HepG2 (cell line): ENCODE measurements at regions not wholly inside any gene's neighbourhood (a gene's known extent, or its start where the extent isn't known, plus 50 kb on each side); places are given as distances from the start of the nearest gene placed in this dataset.

Experiments used
- ATAC-seq: fragments of 200-7000 bp; cut with Tn5 transposase; 3 replicates; pipeline ENCODE4 v1.9.1; 2020; ENCODE audit warnings: mild to moderate bottlenecking, moderate library complexity
- BruUV-seq: library from RNA; stranded (reverse); fragments of 400-500 nt; replicated peaks from 2 replicates; lab custom pipeline; 2021; lab: Mats Ljungman, UMichigan
- CTCF ChIA-PET: fragments of 300-600 bp; formaldehyde crosslinking; extraction: SDS; loops from one replicate; lab custom pipeline; 2021; ENCODE audit warnings: low total read pairs, inconsistent platforms, low intra/inter-chr PET ratio; lab: Yijun Ruan, JAX
- POLR2A ChIA-PET: fragments of 350-600 bp; sonication (Branson Sonifier 250); formaldehyde crosslinking; loops from one replicate; lab custom pipeline; 2020; ENCODE audit warnings: antibody characterized with exemption, inconsistent platforms; lab: Yijun Ruan, JAX
- DNase-seq: peaks from one replicate; pipeline ENCODE4 v3.0.0-alpha.2; 2015; ENCODE audit warnings: low spot score
- FAIRE-seq: peaks from 3 replicates; lab custom pipeline; 2011; peaks lifted over from hg19 to GRCh38; lab: Jason Lieb, UNC
- H2AFZ ChIP-seq: one replicate; pipeline ENCODE4 v1.6.1; 2011; ENCODE audit warnings: low read length, inconsistent platforms
- H3K27ac ChIP-seq: fragments of 300-600 bp; 3 replicates; pipeline ENCODE4 v1.8.0; 2011; ENCODE audit warnings: mixed run types, mild to moderate bottlenecking, mixed read lengths, low read length, inconsistent platforms; ENCODE audit not compliant: insufficient read depth; ENCODE audit errors: extremely low read length
- H3K27me3 ChIP-seq, 2 experiments: fragments of 200-600 bp in 1 of 2; 2 replicates in 1 of 2; 3 replicates in 1 of 2; pipeline versions ENCODE4 v1.6.0 to v1.8.0; 2011; ENCODE audit warnings: low read length in 2 of 2, mild to moderate bottlenecking in 2 of 2, moderate library complexity in 2 of 2, inconsistent platforms in 1 of 2; ENCODE audit not compliant: insufficient read depth in 2 of 2, control insufficient read depth in 1 of 2
- H3K36me3 ChIP-seq, 2 experiments: fragments of 200-600 bp in 1 of 2; replicated peaks in 1 of 2; 2 replicates in 1 of 2; 3 replicates in 1 of 2; pipeline versions ENCODE4 v1.5.1 to v1.8.0; 2011; ENCODE audit warnings: low read length in 2 of 2, inconsistent platforms in 1 of 2; ENCODE audit not compliant: insufficient read depth in 2 of 2, control insufficient read depth in 1 of 2
- H3K4me1 ChIP-seq: 2 replicates; pipeline ENCODE4 v1.5.1; 2012; ENCODE audit warnings: low read length, inconsistent platforms; ENCODE audit not compliant: insufficient read depth
- H3K4me2 ChIP-seq: 2 replicates; pipeline ENCODE4 v1.6.0; 2011; ENCODE audit warnings: low read depth, low read length, inconsistent platforms
- H3K4me3 ChIP-seq, 3 experiments: fragments of 200-600 bp in 1 of 3; sonication (generic), shearing (Covaris generic) in 1 of 3; replicated peaks in 1 of 3; 2 replicates each; pipeline ENCODE4 v1.5.1; 2011 to 2016; ENCODE audit warnings: low read length in 3 of 3, inconsistent platforms in 2 of 3, low read depth in 2 of 3, mild to moderate bottlenecking in 2 of 3, control low read depth in 1 of 3, mixed read lengths in 1 of 3; ENCODE audit not compliant: insufficient read depth in 1 of 3
- H3K79me2 ChIP-seq: one replicate; pipeline ENCODE4 v1.6.1; 2011; ENCODE audit warnings: low read length, inconsistent platforms; ENCODE audit not compliant: insufficient read depth
- H3K9ac ChIP-seq: 2 replicates; pipeline ENCODE4 v1.6.0; 2011; ENCODE audit warnings: mild to moderate bottlenecking, low read depth, low read length, inconsistent platforms; ENCODE audit not compliant: insufficient read depth
- H3K9me3 ChIP-seq: 2 replicates; pipeline ENCODE4 v1.5.1; 2012; ENCODE audit warnings: mild to moderate bottlenecking, low read length
- H4K20me1 ChIP-seq: 2 replicates; pipeline ENCODE4 v1.6.0; 2011; ENCODE audit warnings: inconsistent platforms, mild to moderate bottlenecking, low read length, moderate library complexity; ENCODE audit not compliant: insufficient read depth
- MTF2 ChIP-seq: sonication (generic); formaldehyde crosslinking; IDR thresholded peaks from 2 replicates; pipeline ENCODE4 v1.5.0; 2020; ENCODE audit warnings: missing genetic modification reagents, borderline replicate concordance
- MYC ChIP-seq: sonication (generic); formaldehyde crosslinking; IDR thresholded peaks from 2 replicates; pipeline ENCODE4 v1.9.0; 2021; ENCODE audit warnings: missing genetic modification reagents, borderline replicate concordance
- PAXIP1 ChIP-seq: sonication (generic); formaldehyde crosslinking; conservative IDR thresholded peaks from 2 replicates; pipeline ENCODE4 v1.4.0; 2020; ENCODE audit warnings: mild to moderate bottlenecking, missing genetic modification reagents, moderate library complexity
- PRDM10 ChIP-seq: sonication (generic); formaldehyde crosslinking; IDR thresholded peaks from 2 replicates; pipeline ENCODE4 v1.4.0; 2020; ENCODE audit warnings: low read depth, missing genetic modification reagents
- SP4 ChIP-seq: sonication (generic); formaldehyde crosslinking; IDR thresholded peaks from 2 replicates; pipeline ENCODE4 v1.8.1; 2023; ENCODE audit warnings: mild to moderate bottlenecking, missing genetic modification reagents
- ZNF326 ChIP-seq: sonication (generic); formaldehyde crosslinking; IDR thresholded peaks from 2 replicates; pipeline ENCODE4 v1.4.0; 2020; ENCODE audit warnings: missing genetic modification reagents, borderline replicate concordance
- WGBS: methylation state at CpG from one replicate; pipeline ENCODE4 v1.1.6; 2017; ENCODE audit warnings: low lambda C conversion rate; 5-methylcytosine and 5-hydroxymethylcytosine counted together
- in situ Hi-C: cut with HindIII; loops from 2 replicates; pipeline ENCODE4 v1.10.0; 2017; ENCODE audit warnings: low pct_unique_long_range_greater_than_20kb; ENCODE audit not compliant: extremely low pct_ligation_motif_present
- intact Hi-C: fragments of 100-400 bp; cut with micrococcal nuclease; formaldehyde crosslinking; loops from one replicate; pipeline ENCODE4 v1.10.0; 2022; ENCODE audit not compliant: unreplicated experiment
- TF ChIP-seq, protein P1 (sequence below): sonication (generic); formaldehyde crosslinking; IDR thresholded peaks from 2 replicates; pipeline ENCODE4 v1.9.0; 2021; ENCODE audit warnings: mild to moderate bottlenecking, missing genetic modification reagents

DNA sequence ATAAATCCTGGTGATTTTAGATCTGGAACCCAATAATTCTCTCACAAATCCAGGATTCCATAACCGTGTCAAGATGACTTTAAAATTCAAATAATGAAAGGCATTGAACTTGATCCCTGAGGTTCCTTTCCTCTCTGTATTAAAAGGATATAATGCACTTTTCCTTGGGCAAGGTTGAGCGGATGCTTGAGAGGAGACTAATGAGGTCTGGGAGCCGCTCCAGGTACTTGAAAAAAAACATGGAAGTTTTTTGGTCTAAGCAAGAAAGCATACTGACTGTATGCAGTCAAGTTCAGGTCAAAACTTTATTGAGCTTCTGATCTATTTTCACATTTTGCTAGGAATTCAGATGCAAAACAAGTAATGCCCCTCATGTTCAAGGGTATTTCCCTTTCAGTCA lies 318.5 kb downstream of the RAD51AP2 start:
- POLR2A ChIA-PET = no interaction called here
- H3K9me3 ChIP-seq = no peaks in the 10 kb centered on the region
- in situ Hi-C loops (no loop called here), intact Hi-C loops (no loop called here)
- no peak overlapping the region for H3K4me2 ChIP-seq
- no TSS peak for BruUV-seq
- TF ChIP-seq PRDM10 (CRISPR knock-in tag) = no peak
- TF ChIP-seq, protein P1, sequence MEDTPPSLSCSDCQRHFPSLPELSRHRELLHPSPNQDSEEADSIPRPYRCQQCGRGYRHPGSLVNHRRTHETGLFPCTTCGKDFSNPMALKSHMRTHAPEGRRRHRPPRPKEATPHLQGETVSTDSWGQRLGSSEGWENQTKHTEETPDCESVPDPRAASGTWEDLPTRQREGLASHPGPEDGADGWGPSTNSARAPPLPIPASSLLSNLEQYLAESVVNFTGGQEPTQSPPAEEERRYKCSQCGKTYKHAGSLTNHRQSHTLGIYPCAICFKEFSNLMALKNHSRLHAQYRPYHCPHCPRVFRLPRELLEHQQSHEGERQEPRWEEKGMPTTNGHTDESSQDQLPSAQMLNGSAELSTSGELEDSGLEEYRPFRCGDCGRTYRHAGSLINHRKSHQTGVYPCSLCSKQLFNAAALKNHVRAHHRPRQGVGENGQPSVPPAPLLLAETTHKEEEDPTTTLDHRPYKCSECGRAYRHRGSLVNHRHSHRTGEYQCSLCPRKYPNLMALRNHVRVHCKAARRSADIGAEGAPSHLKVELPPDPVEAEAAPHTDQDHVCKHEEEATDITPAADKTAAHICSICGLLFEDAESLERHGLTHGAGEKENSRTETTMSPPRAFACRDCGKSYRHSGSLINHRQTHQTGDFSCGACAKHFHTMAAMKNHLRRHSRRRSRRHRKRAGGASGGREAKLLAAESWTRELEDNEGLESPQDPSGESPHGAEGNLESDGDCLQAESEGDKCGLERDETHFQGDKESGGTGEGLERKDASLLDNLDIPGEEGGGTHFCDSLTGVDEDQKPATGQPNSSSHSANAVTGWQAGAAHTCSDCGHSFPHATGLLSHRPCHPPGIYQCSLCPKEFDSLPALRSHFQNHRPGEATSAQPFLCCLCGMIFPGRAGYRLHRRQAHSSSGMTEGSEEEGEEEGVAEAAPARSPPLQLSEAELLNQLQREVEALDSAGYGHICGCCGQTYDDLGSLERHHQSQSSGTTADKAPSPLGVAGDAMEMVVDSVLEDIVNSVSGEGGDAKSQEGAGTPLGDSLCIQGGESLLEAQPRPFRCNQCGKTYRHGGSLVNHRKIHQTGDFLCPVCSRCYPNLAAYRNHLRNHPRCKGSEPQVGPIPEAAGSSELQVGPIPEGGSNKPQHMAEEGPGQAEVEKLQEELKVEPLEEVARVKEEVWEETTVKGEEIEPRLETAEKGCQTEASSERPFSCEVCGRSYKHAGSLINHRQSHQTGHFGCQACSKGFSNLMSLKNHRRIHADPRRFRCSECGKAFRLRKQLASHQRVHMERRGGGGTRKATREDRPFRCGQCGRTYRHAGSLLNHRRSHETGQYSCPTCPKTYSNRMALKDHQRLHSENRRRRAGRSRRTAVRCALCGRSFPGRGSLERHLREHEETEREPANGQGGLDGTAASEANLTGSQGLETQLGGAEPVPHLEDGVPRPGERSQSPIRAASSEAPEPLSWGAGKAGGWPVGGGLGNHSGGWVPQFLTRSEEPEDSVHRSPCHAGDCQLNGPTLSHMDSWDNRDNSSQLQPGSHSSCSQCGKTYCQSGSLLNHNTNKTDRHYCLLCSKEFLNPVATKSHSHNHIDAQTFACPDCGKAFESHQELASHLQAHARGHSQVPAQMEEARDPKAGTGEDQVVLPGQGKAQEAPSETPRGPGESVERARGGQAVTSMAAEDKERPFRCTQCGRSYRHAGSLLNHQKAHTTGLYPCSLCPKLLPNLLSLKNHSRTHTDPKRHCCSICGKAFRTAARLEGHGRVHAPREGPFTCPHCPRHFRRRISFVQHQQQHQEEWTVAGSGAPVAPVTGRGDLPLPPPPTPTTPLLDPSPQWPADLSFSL = no peak
- no peak for TF ChIP-seq SP4 (CRISPR knock-in tag)
- TF ChIP-seq MTF2 (CRISPR knock-in tag) = no peak
- TF ChIP-seq ZNF326 (CRISPR knock-in tag) = no peak
- no peak for TF ChIP-seq MYC
- TF ChIP-seq PAXIP1 (CRISPR knock-in tag) = no peak
- DNase-seq (no peak), FAIRE-seq (no peak), ATAC-seq (no peak)
- H3K9ac ChIP-seq = no peak overlapping the region
- H3K4me3 ChIP-seq = no peak overlapping the region
- H3K4me1 ChIP-seq = no peaks in the 10 kb centered on the region
- H3K36me3 ChIP-seq = no peaks in the 10 kb centered on the region
- H3K79me2 ChIP-seq = no peaks in the 10 kb centered on the region
- no peak overlapping the region for H3K27ac ChIP-seq
- H4K20me1 ChIP-seq = no peaks in the 10 kb centered on the region
- no peaks in the 10 kb centered on the region for H3K27me3 ChIP-seq
- WGBS = 15% methylated on average over 3 of the region's 3 CpGs
- no peak overlapping the region for H2AFZ ChIP-seq
- CTCF ChIA-PET = no interaction called here
